ENCODE measurements at regions not wholly inside any gene's neighbourhood (a gene's known extent, or its start where the extent isn't known, plus 50 kb on each side); places are given as distances from the start of the nearest gene placed in this dataset.

- peak overlapping the region; percentile 68 for H3K18ac ChIP-seq (ENCODE audit: low read length)
- no peak overlapping the region for H4K8ac ChIP-seq (ENCODE audit: low read depth, low read length)
- no peak for DNase-seq
- peaks cover 5% of the 10 kb centered on the region for H3K4me1 ChIP-seq (ENCODE audit: control insufficient read depth, low read depth, low read length)
- H3K23ac ChIP-seq (ENCODE audit: low read length) = no peak overlapping the region
- no CpG with 5 or more reads among the region's 3 CpGs for WGBS (ENCODE audit: extremely low coverage, insufficient coverage, low lambda C conversion rate)
- no peaks in the 10 kb centered on the region for H3K27me3 ChIP-seq (ENCODE audit: insufficient read depth, low read length, poor library complexity)
- no peak overlapping the region for H3K4ac ChIP-seq (ENCODE audit: low read depth, low read length)
- H3K4me2 ChIP-seq (ENCODE audit: low read length) = no peak overlapping the region
- H3K36me3 ChIP-seq (ENCODE audit: control insufficient read depth, insufficient read depth, low read length) = no peaks in the 10 kb centered on the region
- H2BK120ac ChIP-seq (ENCODE audit: low read depth, low read length) = peak overlapping the region; percentile 28
- no peak overlapping the region for H2BK5ac ChIP-seq (ENCODE audit: low read length)
- peak overlapping the region; percentile 88 for H2BK15ac ChIP-seq (replicated peaks; ENCODE audit: low read depth)
- no peak overlapping the region for H2AK5ac ChIP-seq (ENCODE audit: low read length)
- H3K79me1 ChIP-seq (ENCODE audit: low read length) = no peaks in the 10 kb centered on the region
- no peak overlapping the region for H3K56ac ChIP-seq (ENCODE audit: low read length)
- H3K9ac ChIP-seq (ENCODE audit: low read length) = no peak overlapping the region
- no peak overlapping the region for H3K4me3 ChIP-seq (ENCODE audit: low read length)
- H3K27ac ChIP-seq (ENCODE audit: low read depth, low read length) = peak overlapping the region; percentile 37
- H4K5ac ChIP-seq (ENCODE audit: low read length) = no peak overlapping the region
- no peaks in the 10 kb centered on the region for H3K79me2 ChIP-seq (ENCODE audit: control insufficient read depth, insufficient read depth, low read length)
Observed at GRCh38 chr2:64727013-64727767, 73.5 kb upstream of the SERTAD2 start.

- no peak overlapping the region for H2BK120ac ChIP-seq (ENCODE audit: low read depth, low read length)
- no CpG with 5 or more reads among the region's 11 CpGs for WGBS (ENCODE audit: extremely low coverage, insufficient coverage, low lambda C conversion rate)
- no peak overlapping the region for H2BK5ac ChIP-seq (ENCODE audit: low read length)
- H3K4ac ChIP-seq (ENCODE audit: low read depth, low read length) = no peak overlapping the region
- peak overlapping the region; percentile 15 for H3K27ac ChIP-seq (ENCODE audit: low read depth, low read length)
- no peak overlapping the region for H4K8ac ChIP-seq (ENCODE audit: low read depth, low read length)
- peaks cover 5% of the 10 kb centered on the region for H3K4me1 ChIP-seq (ENCODE audit: control insufficient read depth, low read depth, low read length)
- H3K79me2 ChIP-seq (ENCODE audit: control insufficient read depth, insufficient read depth, low read length) = no peaks in the 10 kb centered on the region
- no peaks in the 10 kb centered on the region for H3K36me3 ChIP-seq (ENCODE audit: control insufficient read depth, insufficient read depth, low read length)
- no peaks in the 10 kb centered on the region for H3K27me3 ChIP-seq (ENCODE audit: insufficient read depth, low read length, poor library complexity)
- H3K23ac ChIP-seq (ENCODE audit: low read length) = no peak overlapping the region
- no peak overlapping the region for H3K56ac ChIP-seq (ENCODE audit: low read length)
- H4K5ac ChIP-seq (ENCODE audit: low read length) = no peak overlapping the region
- H3K4me2 ChIP-seq (ENCODE audit: low read length) = no peak overlapping the region
- no peak overlapping the region for H3K9ac ChIP-seq (ENCODE audit: low read length)
- no peak overlapping the region for H3K4me3 ChIP-seq (ENCODE audit: low read length)
- H2AK5ac ChIP-seq (ENCODE audit: low read length) = no peak overlapping the region
- no peak overlapping the region for H3K18ac ChIP-seq (ENCODE audit: low read length)
- no peak overlapping the region for H2BK15ac ChIP-seq (replicated peaks; ENCODE audit: low read depth)
- no peaks in the 10 kb centered on the region for H3K79me1 ChIP-seq (ENCODE audit: low read length)
- DNase-seq = peak; percentile 66
Observed at GRCh38 chr2:64727843-64728463, 74.2 kb upstream of the SERTAD2 start.

GRCh38 chr2:64730551-64731262 lies 77.0 kb upstream of the SERTAD2 start:
- Histone ChIP-seq H3K4me3 (ENCODE audit: low read length) (no peak overlapping the region), H3K27ac (ENCODE audit: low read depth, low read length) (no peak overlapping the region), H3K79me2 (ENCODE audit: control insufficient read depth, insufficient read depth, low read length) (no peaks in the 10 kb centered on the region), H3K4me2 (ENCODE audit: low read length) (no peak overlapping the region), H3K56ac (ENCODE audit: low read length) (no peak overlapping the region), H3K4ac (ENCODE audit: low read depth, low read length) (no peak overlapping the region), H4K8ac (ENCODE audit: low read depth, low read length) (no peak overlapping the region), H2BK120ac (ENCODE audit: low read depth, low read length) (no peak overlapping the region), H2BK15ac (replicated peaks; ENCODE audit: low read depth) (no peak overlapping the region), H4K5ac (ENCODE audit: low read length) (no peak overlapping the region), H2AK5ac (ENCODE audit: low read length) (no peak overlapping the region), H2BK5ac (ENCODE audit: low read length) (no peak overlapping the region), H3K9ac (ENCODE audit: low read length) (no peak overlapping the region), H3K79me1 (ENCODE audit: low read length) (no peaks in the 10 kb centered on the region), H3K4me1 (ENCODE audit: control insufficient read depth, low read depth, low read length) (peaks cover 5% of the 10 kb centered on the region), H3K23ac (ENCODE audit: low read length) (no peak overlapping the region), H3K36me3 (ENCODE audit: control insufficient read depth, insufficient read depth, low read length) (no peaks in the 10 kb centered on the region), H3K18ac (ENCODE audit: low read length) (no peak overlapping the region), H3K27me3 (ENCODE audit: insufficient read depth, low read length, poor library complexity) (no peaks in the 10 kb centered on the region)
- WGBS (ENCODE audit: extremely low coverage, insufficient coverage, low lambda C conversion rate) = no CpG with 5 or more reads among the region's 9 CpGs
- DNase-seq = peak; percentile 52

- H3K79me2 ChIP-seq (ENCODE audit: control insufficient read depth, insufficient read depth, low read length) = no peaks in the 10 kb centered on the region
- no peak overlapping the region for H2BK5ac ChIP-seq (ENCODE audit: low read length)
- peaks cover 5% of the 10 kb centered on the region for H3K4me1 ChIP-seq (ENCODE audit: control insufficient read depth, low read depth, low read length)
- whole genome bisulfite sequencing (ENCODE audit: extremely low coverage, insufficient coverage, low lambda C conversion rate) = no CpG with 5 or more reads among the region's 3 CpGs
- H2BK120ac ChIP-seq (ENCODE audit: low read depth, low read length) = no peak overlapping the region
- no peaks in the 10 kb centered on the region for H3K79me1 ChIP-seq (ENCODE audit: low read length)
- no peaks in the 10 kb centered on the region for H3K27me3 ChIP-seq (ENCODE audit: insufficient read depth, low read length, poor library complexity)
- no peaks in the 10 kb centered on the region for H3K36me3 ChIP-seq (ENCODE audit: control insufficient read depth, insufficient read depth, low read length)
- H3K56ac ChIP-seq (ENCODE audit: low read length) = no peak overlapping the region
- H4K5ac ChIP-seq (ENCODE audit: low read length) = no peak overlapping the region
- H3K4me3 ChIP-seq (ENCODE audit: low read length) = no peak overlapping the region
- no peak for DNase-seq
- H3K18ac ChIP-seq (ENCODE audit: low read length) = no peak overlapping the region
- H2AK5ac ChIP-seq (ENCODE audit: low read length) = no peak overlapping the region
- H3K4ac ChIP-seq (ENCODE audit: low read depth, low read length) = no peak overlapping the region
- H3K27ac ChIP-seq (ENCODE audit: low read depth, low read length) = no peak overlapping the region
- peak overlapping the region; percentile 45 for H2BK15ac ChIP-seq (replicated peaks; ENCODE audit: low read depth)
- no peak overlapping the region for H3K4me2 ChIP-seq (ENCODE audit: low read length)
- H3K9ac ChIP-seq (ENCODE audit: low read length) = no peak overlapping the region
- no peak overlapping the region for H3K23ac ChIP-seq (ENCODE audit: low read length)
- no peak overlapping the region for H4K8ac ChIP-seq (ENCODE audit: low read depth, low read length)
Observed at GRCh38 chr2:64731263-64731643, 77.5 kb upstream of the SERTAD2 start.

GRCh38 chr2:64731746-64732145 lies 78.0 kb upstream of the SERTAD2 start:
- Histone ChIP-seq H3K27ac (ENCODE audit: low read depth, low read length) (no peak overlapping the region), H3K4ac (ENCODE audit: low read depth, low read length) (no peak overlapping the region), H4K5ac (ENCODE audit: low read length) (no peak overlapping the region), H3K4me1 (ENCODE audit: control insufficient read depth, low read depth, low read length) (peaks cover 5% of the 10 kb centered on the region), H3K56ac (ENCODE audit: low read length) (no peak overlapping the region), H2BK5ac (ENCODE audit: low read length) (no peak overlapping the region), H2BK15ac (replicated peaks; ENCODE audit: low read depth) (no peak overlapping the region), H3K79me1 (ENCODE audit: low read length) (no peaks in the 10 kb centered on the region), H3K18ac (ENCODE audit: low read length) (no peak overlapping the region), H3K23ac (ENCODE audit: low read length) (no peak overlapping the region), H3K4me3 (ENCODE audit: low read length) (no peak overlapping the region), H3K36me3 (ENCODE audit: control insufficient read depth, insufficient read depth, low read length) (no peaks in the 10 kb centered on the region), H3K9ac (ENCODE audit: low read length) (no peak overlapping the region), H4K8ac (ENCODE audit: low read depth, low read length) (no peak overlapping the region), H2BK120ac (ENCODE audit: low read depth, low read length) (no peak overlapping the region), H2AK5ac (ENCODE audit: low read length) (no peak overlapping the region), H3K79me2 (ENCODE audit: control insufficient read depth, insufficient read depth, low read length) (no peaks in the 10 kb centered on the region), H3K27me3 (ENCODE audit: insufficient read depth, low read length, poor library complexity) (no peaks in the 10 kb centered on the region), H3K4me2 (ENCODE audit: low read length) (no peak overlapping the region)
- no peak for DNase-seq
- WGBS (ENCODE audit: extremely low coverage, insufficient coverage, low lambda C conversion rate) = no CpG with 5 or more reads among the region's 5 CpGs

Data from mesendoderm (in vitro differentiated cells).